GM10248 (cell line): ENCODE measurements at regions not wholly inside any gene's neighbourhood (a gene's known extent, or its start where the extent isn't known, plus 50 kb on each side); places are given as distances from the start of the nearest gene placed in this dataset.
"Not testable (repeated sequence)": the region's sequence is repeated elsewhere in the genome, so short reads cannot be mapped to it uniquely, and the experiment has no call there.

ENCODE experiments used
- CTCF ChIA-PET: fragments of 300-600 bp; sonication (Branson Sonifier 250); formaldehyde crosslinking; extraction: SDS; loops from one replicate; lab custom pipeline; 2021; ENCODE audit warnings: antibody characterized with exemption; lab: Yijun Ruan, JAX
- POLR2A ChIA-PET: fragments of 350-650 bp; sonication (Branson Sonifier 250); formaldehyde crosslinking; extraction: SDS; loops from one replicate; lab custom pipeline; 2020; ENCODE audit warnings: antibody characterized with exemption; lab: Yijun Ruan, JAX
- DNase-seq: peaks from one replicate; pipeline ENCODE4 v3.0.0; 2012; ENCODE audit errors: extremely low spot score
- CTCF ChIP-seq: IDR thresholded peaks from 2 replicates; pipeline ENCODE4 v1.5.1; 2012; ENCODE audit warnings: mild to moderate bottlenecking, low read depth; ENCODE audit errors: extremely low read depth, missing control alignments, control extremely low read depth

- ChIA-PET CTCF (interaction anchor here (0.7 kb wide), 1 partner anchor 265 kb away, joined by 3 read pairs; no protein-coding TSS in a partner anchor), POLR2A (no interaction called here)
- DNase-seq, result no peak
- no peak for TF ChIP-seq CTCF
Observed at GRCh38 chr6:44740566-44741120, 353.1 kb downstream of the CDC5L start.

GRCh38 chr6:44742201-44742600, 354.7 kb downstream of the CDC5L start:
- no peak for TF ChIP-seq CTCF
- ChIA-PET POLR2A (no interaction called here), CTCF (interaction anchor here (1.1 to 1.4 kb wide), 2 partner anchors 15 to 59 kb away, joined by 3 to 4 read pairs; no protein-coding TSS in a partner anchor)
- no peak for DNase-seq

- no peak for DNase-seq
- no peak for TF ChIP-seq CTCF
- POLR2A ChIA-PET, result no interaction called here
- CTCF ChIA-PET, result interaction anchor here (1.1 to 1.4 kb wide), 4 partner anchors 16 to 87 kb away, joined by 3 to 4 read pairs (median 3); no protein-coding TSS in a partner anchor
Observed at GRCh38 chr6:44742828-44743372, 355.4 kb downstream of the CDC5L start.

GRCh38 chr6:44760116-44760515, 372.6 kb downstream of the CDC5L start:
- CTCF ChIA-PET, POLR2A ChIA-PET, DNase-seq: not testable (repeated sequence)

GRCh38 chr6:44761046-44761445, 373.5 kb downstream of the CDC5L start:
- no peak for DNase-seq
- POLR2A ChIA-PET, result no interaction called here
- CTCF ChIA-PET, result interaction anchor here (1.0 to 1.8 kb wide), 2 partner anchors 11 to 14 kb away, joined by 3 to 5 read pairs; no protein-coding TSS in a partner anchor
- no peak for TF ChIP-seq CTCF

- POLR2A ChIA-PET, result no interaction called here
- TF ChIP-seq CTCF, result no peak
- DNase-seq, result no peak
- CTCF ChIA-PET, result interaction anchor here (1.8 kb wide), 1 partner anchor 10 kb away, joined by 5 read pairs; no protein-coding TSS in a partner anchor
Observed at GRCh38 chr6:44762496-44762895, 375.0 kb downstream of the CDC5L start.
